ENCODE measurements at regions not wholly inside any gene's neighbourhood (a gene's known extent, or its start where the extent isn't known, plus 50 kb on each side); places are given as distances from the start of the nearest gene placed in this dataset.
"Not testable (repeated sequence)": the region's sequence is repeated elsewhere in the genome, so short reads cannot be mapped to it uniquely, and the experiment has no call there.

DNA sequence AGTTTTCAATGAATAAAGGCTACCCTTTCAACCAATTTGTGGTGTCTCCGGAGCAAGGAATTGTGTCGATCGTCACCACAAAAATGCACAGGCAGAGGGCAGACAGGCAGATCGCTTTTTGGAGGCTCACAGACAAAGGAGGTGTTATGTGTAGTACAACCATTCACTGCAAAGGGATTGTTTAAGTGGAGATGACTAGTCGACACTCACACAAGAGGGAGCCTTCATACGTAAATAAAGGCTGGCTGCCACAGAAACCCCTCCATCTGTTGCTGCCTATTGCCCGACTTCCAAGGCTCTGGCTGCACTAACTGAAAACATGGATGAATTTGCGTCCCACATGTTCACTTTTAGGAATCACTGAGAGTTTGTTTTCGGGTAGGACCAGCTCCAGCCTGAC, 281.1 kb downstream of the NKX6-1 start:
- DNase-seq, result no peak

DNA sequence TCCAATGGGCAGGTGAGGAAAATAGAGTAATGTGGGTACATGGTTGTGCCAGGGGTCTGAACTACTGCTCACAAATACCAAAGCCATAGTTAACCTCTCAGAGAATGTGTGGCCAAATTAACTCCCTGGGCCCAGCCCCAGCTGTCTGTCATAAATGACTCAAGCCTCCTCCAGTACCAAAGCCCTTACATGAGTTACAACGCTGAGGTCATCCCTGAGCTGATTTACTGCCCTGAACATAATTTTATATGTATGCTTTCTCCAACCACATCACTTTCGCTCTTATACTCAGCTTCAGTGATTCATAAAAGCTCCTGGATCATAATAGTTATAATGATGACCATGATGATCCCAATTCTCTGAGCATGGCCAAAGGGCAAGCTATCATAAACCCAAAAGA, 283.9 kb downstream of the NKX6-1 start:
- DNase-seq, result no peak

DNA sequence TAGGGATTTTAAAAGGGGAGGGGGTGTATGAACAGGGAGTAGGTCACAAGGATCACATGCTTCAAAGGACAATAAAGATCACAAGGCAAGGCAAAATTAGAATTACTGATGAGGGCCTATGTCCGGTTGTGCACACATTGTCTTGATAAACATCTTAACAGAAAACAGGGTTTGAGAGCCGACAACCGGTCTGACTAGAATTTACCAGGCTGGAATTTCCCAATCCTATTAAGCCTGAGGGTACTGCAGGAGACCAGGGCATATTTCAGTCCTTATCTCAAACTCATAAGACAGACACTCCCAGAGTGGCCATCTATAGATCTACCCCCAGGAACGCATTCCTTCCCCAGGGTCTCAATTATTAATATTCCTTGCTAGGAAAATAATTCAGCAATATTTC, 292.9 kb downstream of the NKX6-1 start:
- not testable (repeated sequence) for DNase-seq

DNA sequence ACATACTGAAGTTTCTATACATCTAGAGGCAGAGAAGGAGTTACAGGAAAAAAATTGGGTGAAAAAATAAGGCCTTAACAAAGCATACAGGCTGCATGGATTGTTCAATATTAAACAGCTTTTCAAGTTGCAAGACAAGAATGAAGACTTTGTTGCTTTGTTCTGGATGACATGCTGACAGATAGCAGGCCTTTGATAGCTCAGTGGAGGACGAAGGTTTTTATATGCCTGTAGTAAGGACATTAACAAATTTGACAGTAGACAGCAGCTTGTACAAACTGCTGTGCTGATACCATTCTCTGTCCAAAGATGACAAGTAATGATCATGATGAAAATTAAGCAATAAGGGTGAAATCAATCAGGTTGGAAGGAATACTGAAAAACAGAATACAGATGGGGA, 309.9 kb downstream of the NKX6-1 start:
- DNase-seq, result no peak

DNA sequence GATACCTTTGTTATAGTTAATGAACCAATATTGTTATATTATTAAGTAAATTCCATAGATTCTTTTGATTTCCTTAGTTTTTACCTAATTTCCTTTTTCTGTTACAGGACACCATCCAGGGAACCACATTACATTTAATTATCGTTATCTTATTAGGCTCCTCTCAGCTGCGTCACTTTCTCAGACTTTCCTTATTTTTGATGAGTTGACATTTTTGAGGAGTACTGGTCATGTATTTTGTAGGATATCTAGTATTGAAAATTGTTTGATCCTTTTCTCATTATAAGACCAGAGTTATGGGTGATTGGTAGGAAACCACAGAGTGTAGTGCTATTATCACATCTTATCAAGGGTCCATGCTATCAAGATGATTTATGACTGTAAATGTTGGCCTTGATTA, 319.7 kb downstream of the NKX6-1 start:
- no peak for DNase-seq

DNA sequence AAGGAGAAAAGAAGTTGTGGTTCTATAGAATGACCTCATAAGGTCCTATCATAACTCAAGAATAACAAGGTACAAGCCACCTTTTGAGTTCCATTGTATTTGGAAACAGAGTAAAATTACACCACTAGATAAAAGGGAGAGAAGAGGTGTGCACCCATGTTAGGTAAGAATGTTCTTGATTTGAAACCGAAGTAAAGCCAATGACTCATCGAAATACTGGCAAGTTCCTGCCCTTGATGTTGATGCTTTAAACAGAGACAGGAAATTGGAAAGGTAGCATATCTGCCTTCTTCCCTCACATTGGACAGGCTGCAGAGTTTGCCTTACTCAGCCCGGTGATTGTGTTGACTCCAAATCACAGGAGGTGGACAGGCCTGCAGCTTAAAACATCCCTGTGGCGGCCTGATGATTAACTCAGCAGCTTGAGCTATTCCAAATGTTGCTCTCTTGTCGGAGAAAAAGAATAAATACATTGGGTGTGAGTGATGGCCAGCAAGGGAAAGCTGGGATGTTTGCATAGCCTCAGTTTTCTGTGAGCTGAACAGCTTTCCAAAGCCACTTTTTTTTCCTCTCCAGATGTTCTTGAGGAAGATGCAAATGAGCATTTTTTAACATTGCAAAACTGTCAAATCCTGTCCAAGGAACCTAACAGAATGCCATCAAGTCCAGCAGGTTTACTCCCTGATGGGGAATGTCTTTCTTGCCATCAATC, 321.1 kb downstream of the NKX6-1 start:
- no peak for DNase-seq

DNA sequence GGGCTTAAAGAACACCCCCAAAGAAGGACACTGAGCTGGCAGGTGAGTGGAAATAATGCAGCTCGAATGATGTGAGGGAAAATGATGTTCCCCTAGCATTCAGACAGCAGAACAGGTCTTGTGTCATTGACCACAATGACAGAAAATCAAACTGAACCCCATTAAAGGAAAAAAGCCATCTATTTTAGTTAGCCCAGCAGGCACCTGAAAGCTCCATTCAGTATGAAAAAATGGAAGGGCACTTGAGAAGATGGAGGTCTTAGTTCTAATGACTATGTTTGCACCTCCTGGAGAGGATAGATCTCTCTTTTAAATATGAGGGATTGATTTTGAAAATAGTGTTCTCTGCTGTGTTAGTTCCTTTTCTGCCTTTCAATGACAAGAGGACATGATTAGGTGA, 323.1 kb downstream of the NKX6-1 start:
- no peak for DNase-seq

DNA sequence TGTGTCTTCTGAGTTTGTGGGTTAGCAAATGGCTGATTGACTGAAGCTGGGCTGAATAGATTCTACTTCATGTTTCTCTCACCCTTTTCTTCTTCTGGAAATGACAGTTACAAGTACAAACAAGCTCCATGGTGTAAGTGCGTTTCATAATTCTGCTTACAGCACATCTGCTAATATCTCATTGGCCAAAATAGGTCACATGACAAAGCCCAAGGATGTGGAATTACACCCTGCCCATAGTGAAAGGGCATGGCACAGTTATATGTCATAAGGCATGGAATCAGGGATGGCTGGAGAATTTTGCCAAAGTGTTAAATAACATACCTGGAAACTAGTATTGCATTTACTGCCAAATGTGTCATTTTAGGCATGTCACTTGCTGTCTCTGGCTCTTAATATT, 327.2 kb downstream of the NKX6-1 start:
- DNase-seq, result no peak

DNA sequence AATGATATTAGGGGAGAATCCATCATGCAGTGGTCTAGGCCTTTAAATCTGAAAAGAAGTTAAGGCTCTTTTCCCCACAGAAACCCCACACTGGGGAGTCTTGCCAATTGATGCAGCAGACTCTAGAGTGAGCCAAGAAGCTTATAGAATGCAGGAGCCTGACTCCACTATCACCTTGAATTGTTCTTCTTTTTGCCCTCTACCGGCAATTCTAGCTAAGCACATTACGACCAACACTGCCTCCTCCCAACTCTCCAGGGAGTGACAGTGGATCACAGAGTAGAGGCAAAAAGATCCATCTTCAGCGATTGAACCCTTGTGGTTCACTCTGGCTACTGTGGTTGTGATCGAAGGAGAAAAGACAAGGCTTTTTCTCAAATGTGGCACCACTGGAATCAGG, 331.5 kb downstream of the NKX6-1 start:
- no peak for DNase-seq

DNA sequence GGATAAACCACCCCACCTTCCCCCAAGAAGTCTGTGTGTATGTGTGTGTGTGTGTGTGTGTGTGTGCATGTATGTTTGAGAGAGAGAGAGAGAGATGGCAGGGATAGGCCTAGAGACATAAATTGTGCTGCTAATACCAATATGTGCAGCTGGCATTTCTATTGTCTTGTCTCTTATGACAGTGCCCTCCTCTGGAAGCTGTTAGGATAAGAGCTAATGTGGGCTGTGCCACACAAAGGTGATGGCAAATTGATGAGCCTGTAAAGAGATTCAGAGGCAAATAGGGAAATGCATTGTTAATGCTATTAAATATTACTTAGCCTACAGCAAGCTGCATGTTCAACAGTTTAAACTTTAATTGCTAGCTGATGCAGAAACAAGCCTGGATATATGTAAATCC, 332.0 kb downstream of the NKX6-1 start:
- no peak for DNase-seq

DNA sequence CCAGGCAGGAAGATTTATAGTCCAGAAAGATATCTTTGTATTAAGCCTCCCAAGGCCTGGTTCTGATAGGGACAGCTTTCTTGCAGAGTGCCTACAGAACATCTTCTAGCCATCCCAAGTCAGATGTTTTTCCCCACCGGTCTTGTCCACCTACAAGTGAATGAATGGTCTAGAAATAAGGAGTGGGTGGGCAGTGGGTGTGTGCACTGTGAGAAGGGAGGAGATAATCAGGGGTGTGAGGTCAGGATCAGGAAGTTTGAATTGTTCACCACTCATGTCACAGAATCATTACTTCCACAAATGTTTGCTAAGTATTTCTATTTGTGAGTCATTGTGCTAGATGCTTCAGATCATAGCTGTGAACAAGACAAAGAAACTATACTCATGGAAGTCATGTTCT, 332.6 kb downstream of the NKX6-1 start:
- DNase-seq, result no peak

DNA sequence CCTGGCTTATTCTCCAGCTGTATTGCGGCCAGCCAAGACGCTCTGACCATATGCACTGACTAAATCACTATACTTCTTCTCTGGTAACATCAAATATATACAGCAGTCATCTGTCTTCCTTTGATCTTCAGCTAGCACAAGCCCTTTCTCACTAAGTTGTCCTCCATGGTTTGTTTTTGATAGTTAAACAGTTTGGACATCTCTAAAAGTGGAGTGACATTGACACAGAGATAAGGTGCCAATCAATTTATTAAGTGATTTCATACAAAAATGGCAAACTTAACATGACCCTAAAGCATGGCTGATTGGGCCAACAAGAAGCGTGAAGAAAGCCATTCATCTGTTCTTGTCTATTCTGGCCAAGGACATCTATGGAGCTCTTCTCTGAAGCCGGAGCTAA, 334.9 kb downstream of the NKX6-1 start:
- DNase-seq, result no peak

DNA sequence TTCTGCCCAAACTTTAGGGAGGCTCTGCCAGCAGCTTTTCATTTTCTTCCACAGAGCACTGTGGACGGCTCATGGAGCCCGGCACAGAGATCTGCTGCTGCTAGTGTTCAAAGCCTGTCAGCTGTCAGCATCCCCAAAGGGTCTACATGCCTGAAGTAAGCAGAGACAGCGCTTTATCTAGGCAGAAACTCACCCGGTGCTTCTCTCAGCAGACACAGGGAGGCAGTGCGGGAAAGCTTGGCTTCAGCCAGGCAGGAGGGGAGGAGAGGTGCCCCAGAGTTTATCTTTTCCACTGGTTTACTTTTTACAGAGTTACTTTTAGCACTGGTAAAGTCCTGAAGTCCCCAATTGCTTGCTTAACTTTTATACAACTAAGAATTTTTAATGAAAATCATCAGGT, 339.3 kb downstream of the NKX6-1 start:
- no peak for DNase-seq

DNA sequence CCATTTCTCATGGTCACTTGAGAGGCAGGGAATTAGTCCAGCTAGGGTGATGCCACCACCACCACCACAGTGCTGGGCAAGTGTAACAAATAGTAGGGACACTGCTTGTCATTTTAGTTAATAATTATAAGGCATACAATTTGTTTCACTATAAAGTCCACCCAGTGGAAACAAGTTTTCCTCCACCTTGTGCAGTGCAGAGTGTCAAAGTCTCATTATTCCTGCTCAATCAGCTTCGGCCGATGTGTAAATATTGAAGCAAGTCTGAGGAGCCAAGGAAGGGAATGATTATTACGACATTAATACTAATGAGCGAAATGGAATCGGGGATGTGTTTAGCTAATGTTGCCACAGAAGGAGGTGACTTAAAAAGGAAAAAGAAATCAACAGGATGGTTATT, 340.4 kb downstream of the NKX6-1 start:
- DNase-seq, result no peak

DNA sequence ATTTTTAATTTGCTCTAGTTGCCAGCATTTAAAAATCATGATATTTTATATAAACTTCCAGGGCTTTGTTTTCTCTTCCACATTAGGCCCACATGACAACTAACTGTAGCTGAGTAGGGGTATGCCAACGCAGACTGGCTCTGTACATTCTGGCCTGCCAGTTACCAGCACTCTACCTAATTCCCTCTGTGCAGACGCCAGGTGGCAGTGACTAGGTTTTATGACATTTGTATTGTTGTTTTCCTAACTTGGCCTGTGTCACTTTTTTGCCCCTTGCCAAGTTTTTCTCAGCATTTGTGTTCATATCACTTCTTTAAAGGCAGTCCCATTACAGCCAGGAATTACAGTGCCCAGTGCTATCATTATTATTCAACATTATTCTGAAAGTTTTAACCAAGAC, 347.5 kb downstream of the NKX6-1 start:
- DNase-seq, result no peak

DNA sequence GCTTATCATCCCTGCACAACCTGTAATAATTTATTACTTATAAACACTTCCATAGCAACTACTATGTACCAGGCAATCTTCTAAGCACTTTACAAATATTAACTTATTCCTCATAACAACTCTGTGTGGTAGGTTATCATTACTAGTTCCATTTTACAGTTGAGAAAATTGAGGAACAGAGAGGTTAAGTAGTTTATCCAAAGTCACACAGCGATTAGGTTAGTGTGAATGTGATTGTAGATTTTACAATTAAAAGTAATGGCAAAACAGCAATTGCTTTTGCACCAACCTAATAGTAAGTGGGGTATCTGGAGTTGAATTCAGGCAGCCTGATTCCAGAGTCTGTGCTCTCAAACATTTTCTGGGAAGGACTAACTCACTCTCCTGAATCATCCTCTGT, 348.9 kb downstream of the NKX6-1 start:
- DNase-seq, result no peak

DNA sequence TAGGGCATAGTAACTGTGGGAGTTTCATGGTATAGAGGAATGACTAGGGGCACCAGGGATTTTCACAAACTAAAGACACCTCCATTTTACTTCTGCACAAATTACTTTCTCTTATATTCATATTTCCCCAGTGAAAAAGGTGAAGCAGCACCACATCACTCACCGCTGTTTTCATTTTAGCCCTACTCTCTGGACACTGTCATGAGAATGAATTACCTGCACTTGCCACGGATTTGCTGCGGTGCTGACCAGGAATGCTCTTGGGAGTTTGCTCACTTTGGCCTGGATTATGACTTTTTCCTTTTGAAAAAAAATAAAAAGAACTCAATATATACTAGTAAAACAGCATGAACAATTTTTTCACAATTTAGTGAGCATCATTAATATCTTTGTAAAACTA, 351.3 kb downstream of the NKX6-1 start:
- no peak for DNase-seq

DNA sequence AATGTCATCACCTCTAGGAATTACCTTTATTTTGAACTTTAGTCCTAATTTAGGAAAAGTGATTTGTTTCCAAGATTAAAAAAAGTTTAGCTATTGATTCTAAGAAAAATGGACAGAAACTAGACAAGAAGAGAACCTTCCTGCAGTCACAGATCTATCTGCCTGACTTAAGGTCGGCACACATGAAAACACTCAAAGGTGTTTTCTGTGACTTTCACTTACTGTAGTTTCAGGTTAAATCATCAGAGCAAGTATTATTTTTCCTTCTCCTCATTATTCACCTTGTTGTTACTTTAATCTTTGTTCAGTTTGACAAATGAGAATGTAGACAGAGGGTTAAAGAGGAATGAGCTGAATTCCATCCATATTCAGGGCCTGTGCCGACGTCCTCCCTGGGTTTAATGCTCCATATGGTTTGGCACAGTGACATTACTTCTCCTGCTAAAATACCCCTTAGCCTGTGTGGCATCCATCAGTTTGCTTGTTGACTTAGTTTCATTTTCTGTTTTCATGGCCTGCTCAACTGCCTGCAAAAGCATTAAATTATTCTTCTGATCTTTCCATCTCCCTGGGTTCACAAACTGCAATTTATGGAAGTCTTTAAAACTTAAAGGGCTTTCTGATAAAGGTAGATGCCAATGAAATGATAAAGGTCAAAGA, 352.7 kb downstream of the NKX6-1 start:
- DNase-seq, result no peak

DNA sequence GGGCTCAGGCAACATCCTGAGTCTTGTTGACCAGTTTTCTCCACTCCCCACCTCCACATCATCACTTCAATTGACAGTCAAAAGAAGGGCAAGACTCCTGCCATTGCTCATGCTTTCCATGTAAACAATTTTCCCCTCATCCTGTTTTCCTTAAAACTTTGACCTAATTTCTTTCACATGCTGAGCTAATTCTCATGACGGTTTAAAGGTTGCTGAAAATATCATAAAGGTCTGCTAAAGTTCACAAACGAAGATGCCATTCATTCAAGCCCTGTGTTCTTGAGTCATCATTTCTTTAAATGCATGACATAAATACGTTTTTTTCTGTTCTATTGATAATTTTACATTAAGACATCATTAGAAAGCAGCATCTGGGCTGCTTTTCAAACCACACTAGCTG, 353.9 kb downstream of the NKX6-1 start:
- no peak for DNase-seq

DNA sequence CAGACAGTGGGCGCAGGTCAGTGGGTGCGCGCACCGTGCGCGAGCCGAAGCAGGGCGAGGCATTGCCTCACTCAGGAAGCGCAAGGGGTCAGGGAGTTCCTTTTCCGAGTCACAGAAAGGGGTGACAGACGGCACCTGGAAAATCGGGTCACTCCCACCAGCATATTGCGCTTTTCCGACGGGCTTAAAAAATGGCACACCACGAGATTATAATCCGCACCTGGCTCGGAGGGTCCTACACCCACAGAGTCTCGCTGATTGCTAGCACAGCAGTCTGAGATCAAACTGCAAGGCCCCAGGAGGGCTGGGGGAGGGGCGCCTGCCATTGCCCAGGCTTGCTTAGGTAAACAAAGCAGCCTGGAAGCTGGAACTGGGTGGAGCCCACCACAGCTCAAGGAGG, 372.2 kb downstream of the NKX6-1 start:
- not testable (repeated sequence) for DNase-seq

DNA sequence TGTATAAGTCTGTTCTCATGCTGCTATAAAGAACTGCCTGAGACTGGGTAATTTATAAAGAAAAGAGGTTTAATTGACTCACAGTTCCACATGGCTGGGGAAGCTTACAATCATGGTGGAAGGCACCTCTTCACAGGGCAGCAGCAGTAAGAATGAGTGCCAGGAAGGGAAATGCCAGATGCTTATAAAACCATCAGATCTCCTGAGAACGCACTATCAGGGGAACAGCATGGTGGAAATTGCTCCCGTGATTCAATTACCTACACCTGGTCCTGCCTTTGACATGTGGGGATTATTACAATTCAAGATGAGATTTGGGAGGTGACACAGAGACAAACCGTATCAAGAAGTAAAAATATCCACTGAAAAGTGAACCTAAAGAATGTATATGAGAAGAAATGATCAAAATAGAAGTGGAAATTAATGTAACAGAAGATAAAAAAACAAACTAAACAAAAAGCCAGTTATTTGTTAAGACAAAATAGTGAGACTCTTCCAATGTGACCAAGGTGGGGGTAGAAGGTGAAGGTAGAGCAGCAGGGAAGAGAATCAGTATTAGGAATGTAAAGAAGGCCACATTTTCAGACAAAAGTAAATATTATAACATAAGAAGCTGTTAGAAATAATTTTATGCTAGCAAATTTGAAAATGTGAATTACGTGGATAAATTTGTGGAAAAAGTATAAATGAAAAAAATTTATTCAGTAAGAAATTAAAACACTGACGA, 372.9 kb downstream of the NKX6-1 start:
- DNase-seq, result no peak

DNA sequence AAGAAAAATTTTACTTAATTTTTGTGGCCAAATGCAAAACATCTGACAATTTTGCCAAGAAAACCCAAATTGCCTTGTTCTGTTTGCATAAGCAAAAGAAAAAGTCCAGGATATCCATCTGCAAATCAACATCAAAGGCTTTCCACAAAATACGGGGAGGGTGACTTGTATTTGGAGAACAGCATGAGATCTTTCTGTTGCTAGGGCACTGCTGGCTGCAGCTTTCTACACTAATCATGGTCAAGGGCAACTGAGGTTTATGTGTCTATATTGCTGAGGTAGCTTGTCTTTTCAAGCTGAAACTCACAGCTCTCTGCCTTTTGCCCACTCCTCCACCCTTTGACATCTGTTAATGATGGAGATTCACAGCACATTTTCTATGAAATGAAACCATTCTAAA, 389.1 kb downstream of the NKX6-1 start:
- no peak for DNase-seq

DNA sequence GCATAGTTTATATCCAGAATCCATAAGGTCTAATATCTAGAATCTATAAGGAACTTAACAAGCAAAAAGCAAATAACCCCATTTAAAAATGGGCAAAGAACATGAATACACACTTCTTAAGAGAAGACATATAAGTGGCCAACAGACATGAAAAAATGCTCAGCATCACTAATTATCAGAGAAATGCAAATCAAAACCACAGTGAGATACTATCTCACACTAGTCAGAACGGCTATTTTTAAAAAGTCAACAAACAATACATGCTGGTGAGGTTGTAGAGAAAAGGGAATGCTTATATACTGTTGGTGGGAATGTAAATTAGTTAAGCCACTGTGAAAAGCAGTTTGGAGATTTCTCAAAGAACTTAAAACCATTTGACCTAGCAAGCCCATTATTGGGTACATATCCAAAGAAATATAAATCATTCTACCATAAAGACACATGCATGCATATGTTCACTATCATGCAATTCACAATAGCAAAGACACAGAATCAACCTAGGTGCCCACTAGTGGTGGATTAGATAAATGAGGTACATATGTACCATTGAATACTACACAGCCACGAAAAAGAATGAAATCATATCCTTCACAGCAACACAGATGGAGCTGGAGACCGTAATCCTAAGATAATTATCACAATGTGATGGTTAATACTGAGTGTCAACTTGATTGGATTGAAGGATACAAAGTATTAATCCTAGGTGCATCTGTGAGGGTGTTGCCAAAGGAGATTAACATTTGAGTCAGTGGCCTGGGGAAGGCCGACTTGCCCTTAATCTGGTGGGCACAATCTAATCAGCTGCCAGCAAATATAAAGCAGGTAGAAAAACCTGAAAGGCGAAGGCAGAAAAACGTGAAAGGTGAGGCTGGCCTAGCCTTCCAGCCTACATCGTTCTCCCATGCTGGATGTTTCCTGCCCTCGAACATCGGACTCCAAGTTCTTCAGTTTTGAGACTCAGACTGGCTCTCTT, 397.2 kb downstream of the NKX6-1 start:
- not testable (repeated sequence) for DNase-seq
